ENCODE measurements at regions not wholly inside any gene's neighbourhood (a gene's known extent, or its start where the extent isn't known, plus 50 kb on each side); places are given as distances from the start of the nearest gene placed in this dataset.

DNA sequence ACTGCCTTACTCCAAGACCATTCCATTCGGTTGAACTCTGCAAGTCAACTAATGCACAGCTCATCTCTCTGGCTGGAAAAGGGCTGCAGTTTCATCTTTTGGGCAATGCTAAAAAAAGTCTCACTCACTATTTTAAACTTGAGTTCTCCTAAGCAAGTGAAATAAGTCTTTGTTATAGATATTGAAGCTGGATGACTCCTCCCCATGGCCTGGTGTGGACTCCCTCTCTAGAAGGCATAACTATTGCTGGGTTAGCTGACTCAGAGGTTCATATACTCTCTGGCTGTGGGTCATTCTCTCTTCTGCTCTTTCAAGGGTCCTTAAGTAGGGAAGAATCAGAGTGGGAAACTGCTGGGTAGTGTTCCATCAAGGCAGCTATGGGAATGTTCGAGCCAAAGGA is 88.0 kb downstream of the XCL2 start:
- DNase-seq (ENCODE audit: low read depth), result no peak

- peak; percentile 79 for DNase-seq (ENCODE audit: low read depth)
Observed at GRCh38 chr1:168454211-168454815, 89.5 kb downstream of the XCL2 start.

DNA sequence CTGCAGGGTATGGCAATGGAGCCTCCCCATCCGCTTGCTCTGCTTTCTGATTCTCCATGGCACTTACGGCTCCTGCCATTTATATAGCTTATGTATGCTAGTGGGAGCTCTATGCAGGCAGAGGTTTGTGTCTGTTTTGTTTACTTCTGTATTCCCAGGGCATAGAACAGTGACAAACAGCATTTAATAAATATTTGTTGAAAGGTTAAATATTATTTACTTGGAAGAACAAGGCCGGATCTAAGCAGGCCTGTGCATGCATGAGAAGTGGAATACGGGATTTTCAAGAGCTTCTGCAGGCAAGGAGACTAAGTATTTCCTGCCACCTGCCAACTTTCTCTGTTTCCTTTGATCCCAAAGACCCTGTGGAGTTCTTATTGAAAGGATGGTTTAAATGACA is 90.7 kb downstream of the XCL2 start:
- DNase-seq (ENCODE audit: low read depth), result no peak

GRCh38 chr1:168452329-168452728 is 91.5 kb downstream of the XCL2 start:
- no peak for DNase-seq (ENCODE audit: low read depth)

DNA sequence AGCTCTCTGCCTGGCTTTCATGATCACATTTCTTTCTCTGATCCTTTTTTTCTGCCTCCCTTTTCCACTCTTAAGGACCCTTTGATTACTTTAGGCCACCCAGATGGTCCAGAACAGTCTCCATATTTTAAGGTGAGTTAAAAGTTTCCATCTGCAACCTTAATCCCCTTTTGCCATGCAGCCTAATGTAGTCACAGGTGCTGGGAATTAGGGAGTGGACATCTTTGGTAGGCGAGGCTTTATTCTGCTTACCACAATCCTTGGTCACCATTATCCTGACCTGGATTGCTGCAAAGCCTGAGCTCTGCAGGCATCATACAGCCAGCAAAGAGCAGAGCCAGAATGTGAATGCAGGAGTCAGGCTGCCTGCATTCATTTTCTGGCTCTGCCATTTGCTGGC is 95.9 kb downstream of the XCL2 start:
- DNase-seq (ENCODE audit: low read depth), result no peak

DNA sequence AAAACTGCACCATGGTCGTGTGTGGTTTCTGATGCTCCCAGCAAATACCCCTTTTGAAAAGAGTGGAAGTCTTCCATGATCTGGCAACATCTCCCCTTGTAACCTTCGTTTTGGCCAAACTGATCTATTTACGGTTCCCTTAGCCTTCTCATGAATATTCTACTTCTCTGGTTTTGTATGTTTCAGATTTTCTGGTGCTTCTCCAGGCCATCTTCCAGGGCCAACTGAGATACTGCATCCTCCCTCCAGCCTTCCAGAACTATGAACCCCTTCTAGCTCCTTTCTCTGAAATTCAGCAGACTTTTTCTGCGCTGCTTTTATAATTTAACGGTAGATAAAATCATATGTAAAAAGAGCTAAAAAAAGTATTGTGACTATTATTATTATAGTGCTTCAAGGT is 97.7 kb downstream of the XCL2 start:
- DNase-seq (ENCODE audit: low read depth), result no peak

DNA sequence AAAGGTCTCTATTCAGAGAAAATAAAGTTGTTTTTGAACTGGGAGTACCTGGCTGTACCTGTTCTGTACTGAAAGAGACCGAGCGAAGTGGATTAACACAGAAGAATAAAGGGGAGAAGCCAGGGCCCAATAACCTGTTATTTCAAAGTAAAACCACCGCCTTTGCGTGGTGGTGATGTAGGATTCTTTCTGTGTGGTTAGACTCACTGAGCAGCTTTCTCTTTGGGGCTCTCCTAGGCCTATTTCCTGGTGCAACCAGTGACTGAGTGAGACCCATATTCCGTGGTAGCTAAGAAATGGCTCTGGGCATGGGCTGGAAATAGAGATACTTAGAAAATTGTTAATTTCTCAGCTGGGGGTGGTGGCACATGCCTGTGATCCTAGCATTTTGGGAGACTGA is 99.9 kb downstream of the XCL2 start:
- DNase-seq (ENCODE audit: low read depth), result no peak

DNA sequence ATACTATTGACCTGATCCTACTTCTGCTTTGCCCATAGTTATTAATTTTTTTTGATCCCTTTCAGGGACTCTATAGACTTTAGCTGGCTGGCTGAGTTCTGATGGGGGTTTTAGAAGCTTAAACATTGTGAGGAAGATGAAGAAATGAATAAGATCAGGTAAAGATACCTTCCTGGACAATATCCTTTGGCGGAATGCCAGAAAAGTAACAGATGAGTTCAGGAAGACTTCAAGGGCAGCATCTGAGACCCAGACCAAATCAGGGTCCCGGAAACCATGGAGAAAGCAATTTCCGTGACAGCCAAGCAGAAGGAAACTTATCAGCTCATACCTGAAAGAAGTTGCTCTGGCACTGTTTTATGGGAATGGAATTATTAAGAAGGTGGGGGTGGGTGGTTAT is 100.4 kb downstream of the XCL2 start:
- no peak for DNase-seq (ENCODE audit: low read depth)

- no peak for DNase-seq (ENCODE audit: low read depth)
Observed at GRCh38 chr1:168442931-168443330, 100.9 kb downstream of the XCL2 start.

DNA sequence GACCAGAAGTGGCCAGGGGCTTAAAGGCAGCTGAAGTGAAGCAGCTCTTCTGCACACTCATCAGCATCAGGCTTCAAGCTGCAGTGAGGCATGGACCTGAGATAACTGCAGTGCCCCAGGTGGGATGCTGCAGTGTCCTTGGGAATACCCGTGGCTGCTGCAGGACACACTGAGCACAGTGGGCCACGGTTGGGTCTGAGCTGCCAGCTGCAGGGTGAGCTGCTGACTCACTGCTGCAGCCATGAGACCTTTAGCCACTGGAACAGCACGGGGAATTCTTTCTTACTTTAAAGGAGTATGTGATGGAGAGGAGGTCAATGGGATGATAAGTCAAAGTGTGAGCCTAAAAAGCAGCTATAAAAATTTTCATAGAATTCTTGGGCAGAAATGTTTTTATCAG is 102.1 kb downstream of the XCL2 start:
- no peak for DNase-seq (ENCODE audit: low read depth)

DNA sequence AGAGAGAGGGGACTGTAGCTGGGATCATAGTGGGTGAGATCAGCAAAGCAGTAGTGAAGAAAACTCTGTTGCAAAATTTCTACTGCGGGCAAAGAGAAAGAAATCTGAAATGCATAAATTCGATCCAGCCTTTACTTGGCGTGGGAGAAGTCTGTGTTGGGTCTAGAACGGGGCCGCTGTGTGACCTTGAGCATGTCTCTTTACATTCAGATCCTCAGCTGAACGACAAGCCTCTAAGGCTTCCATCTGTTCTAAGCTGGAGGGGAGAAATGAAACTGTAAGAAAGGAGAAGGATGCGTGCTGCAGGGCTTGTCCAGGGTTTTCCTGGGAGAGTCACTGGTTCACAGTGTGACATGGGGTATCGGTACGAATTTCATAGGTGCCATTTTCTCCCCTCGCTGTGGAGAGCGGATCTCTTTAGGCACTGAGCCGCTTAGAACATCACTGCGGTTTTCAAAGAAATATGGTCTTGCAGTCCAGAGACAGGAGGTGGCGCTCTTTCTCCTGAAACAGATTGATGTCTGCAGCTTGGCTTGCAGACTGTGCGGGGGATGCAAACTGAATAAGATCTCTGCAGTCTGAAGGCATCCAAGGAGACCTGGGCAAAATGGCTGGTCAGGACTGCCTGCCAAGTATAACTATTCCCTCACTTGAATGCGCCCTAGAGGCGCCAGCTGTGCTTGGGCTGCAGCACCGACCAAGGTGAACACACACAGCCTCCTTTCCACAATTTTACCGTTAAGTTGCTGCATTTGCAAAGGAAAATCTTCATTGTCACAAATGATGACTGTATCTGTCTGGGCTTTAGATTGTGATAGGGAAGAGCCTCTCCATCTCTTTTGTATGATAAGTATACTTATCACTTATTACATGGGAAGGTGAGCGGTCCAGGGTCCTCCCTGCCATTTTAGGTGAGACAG is 104.1 kb downstream of the XCL2 start:
- peak; percentile 55 for DNase-seq (ENCODE audit: low read depth)

GRCh38 chr1:168438626-168439025 is 105.2 kb downstream of the XCL2 start:
- DNase-seq (ENCODE audit: low read depth), result no peak

- no peak for DNase-seq (ENCODE audit: low read depth)
Observed at GRCh38 chr1:168437821-168438220, 106.0 kb downstream of the XCL2 start.

GRCh38 chr1:168435439-168435838 is 108.4 kb downstream of the XCL2 start:
- DNase-seq (ENCODE audit: low read depth), result no peak

GRCh38 chr1:168433238-168433637 is 110.6 kb downstream of the XCL2 start:
- DNase-seq (ENCODE audit: low read depth), result no peak

- no peak for DNase-seq (ENCODE audit: low read depth)
Observed at GRCh38 chr1:168431882-168432281, 111.9 kb downstream of the XCL2 start.

- DNase-seq (ENCODE audit: low read depth), result no peak
Observed at GRCh38 chr1:168430321-168430720, 113.5 kb downstream of the XCL2 start.

DNA sequence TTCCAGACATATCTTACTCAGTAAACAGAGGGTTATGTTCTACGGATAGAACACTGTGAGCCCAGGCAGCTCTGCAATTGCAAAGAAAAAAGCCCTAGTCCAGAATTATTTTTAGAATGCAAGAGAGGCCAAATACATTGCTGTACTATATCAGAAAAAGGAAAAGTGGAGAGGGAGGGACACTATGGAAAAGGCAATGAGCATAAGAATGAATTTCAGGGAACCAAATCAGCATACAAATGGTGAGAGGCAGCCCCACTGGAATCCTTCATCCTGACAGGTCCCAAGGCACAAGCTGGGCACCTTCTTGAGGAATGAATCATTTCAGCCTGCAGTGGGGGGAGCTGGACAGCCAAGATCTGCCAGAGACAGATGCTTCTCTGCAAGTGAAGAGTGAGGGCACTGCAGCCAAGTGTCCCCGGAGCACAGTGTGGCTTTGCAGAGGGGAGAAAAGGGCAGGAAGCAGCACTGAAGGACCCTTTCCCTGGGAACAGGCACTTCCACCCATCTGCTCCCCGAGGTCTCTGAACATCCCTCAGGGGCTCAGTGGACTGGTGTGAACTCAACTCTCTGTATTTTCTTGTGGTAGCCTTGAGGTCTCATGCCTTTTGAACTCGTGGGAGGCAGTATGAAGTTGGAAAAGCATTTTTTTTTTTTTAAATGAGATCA is 115.6 kb downstream of the XCL2 start:
- no peak for DNase-seq (ENCODE audit: low read depth)

GRCh38 chr1:168427051-168427450 is 116.7 kb downstream of the XCL2 start:
- DNase-seq (ENCODE audit: low read depth), result no peak

DNA sequence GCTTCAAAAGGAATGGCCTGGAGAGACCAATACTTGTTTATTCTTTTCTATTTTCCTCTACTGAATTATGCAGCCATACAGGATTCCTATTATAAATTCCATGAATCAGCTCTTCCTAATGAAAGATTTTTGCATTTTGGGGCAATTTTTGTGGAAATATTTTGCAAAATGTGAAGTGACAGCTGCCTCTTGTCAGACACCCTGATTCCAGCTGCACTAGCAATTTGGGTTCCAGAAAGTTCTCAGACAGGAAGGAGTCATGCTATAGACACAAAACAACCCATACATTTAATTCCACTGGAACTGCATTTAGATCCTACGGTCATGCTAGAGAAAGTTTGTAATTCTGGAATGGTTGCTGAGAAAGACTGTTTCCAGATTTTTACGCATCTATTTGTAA is 119.5 kb downstream of the XCL2 start:
- DNase-seq (ENCODE audit: low read depth), result no peak

DNA sequence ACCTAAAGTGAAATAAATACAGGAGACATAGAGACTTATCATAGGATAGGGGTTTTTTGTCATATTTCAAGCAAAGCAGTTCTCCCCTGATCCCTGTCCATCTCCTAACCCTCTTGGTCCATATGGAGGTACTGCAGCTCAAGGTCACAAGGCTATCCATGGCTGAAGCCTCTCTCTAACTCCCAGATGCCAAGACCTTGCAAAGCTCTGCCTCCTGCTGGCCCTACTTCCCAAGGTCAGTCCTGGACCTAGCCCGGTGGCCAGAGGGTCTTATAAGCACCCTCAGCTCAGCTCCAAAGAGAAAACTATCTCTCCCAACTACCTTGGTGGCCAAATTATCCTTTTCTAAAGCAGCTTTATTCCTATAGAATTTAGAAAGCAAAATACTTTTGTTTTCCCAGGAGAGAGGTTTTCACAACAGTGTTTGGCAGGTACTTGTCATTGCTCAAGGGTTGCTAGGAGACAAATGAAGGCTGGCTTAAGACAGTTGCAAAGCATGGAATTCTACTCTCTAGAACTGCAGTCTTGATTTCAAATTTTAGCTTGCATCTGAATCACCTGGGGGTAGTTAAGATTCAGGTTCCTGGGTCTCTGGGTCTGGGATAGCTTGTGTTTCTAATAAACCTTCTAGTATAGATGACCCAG is 121.5 kb downstream of the XCL2 start:
- DNase-seq (ENCODE audit: low read depth), result no peak

- no peak for DNase-seq (ENCODE audit: low read depth)
Observed at GRCh38 chr1:168421399-168422004, 122.3 kb downstream of the XCL2 start.

Data from GM04503 (cell line).